Muscle of back (tissue), 3 donors: ENCODE measurements at regions not wholly inside any gene's neighbourhood (a gene's known extent, or its start where the extent isn't known, plus 50 kb on each side); places are given as distances from the start of the nearest gene placed in this dataset.

Experiments
- DNase-seq, 3 donors: peaks; one replicate each; pipeline versions ENCODE4 v3.0.0 to v3.0.0-alpha.2; 2013

- no peak for DNase-seq
Observed at GRCh38 chr2:220845766-220846273, 726.3 kb downstream of the EPHA4 start.

- DNase-seq, result peak; percentile 6 to 22 (median 10)
Observed at GRCh38 chr2:220847006-220847405, 725.1 kb downstream of the EPHA4 start.

GRCh38 chr2:220847589-220847988 lies 724.5 kb downstream of the EPHA4 start:
- peak in 2 of 3 donors; percentile 18 to 74 for DNase-seq

- no peak for DNase-seq
Observed at GRCh38 chr2:220849433-220849832, 722.7 kb downstream of the EPHA4 start.

- DNase-seq, result no peak
Observed at GRCh38 chr2:220850116-220850515, 722.0 kb downstream of the EPHA4 start.

- peak in 1 of 3 donors; percentile 23 for DNase-seq
Observed at GRCh38 chr2:220855296-220855695, 716.8 kb downstream of the EPHA4 start.

GRCh38 chr2:220856486-220856885 lies 715.6 kb downstream of the EPHA4 start:
- no peak for DNase-seq

- no peak for DNase-seq
Observed at GRCh38 chr2:220857368-220857767, 714.7 kb downstream of the EPHA4 start.

GRCh38 chr2:220858101-220858500 lies 714.0 kb downstream of the EPHA4 start:
- no peak for DNase-seq

- no peak for DNase-seq
Observed at GRCh38 chr2:220871909-220872308, 700.2 kb downstream of the EPHA4 start.

GRCh38 chr2:220876080-220876824 lies 695.9 kb downstream of the EPHA4 start:
- DNase-seq, result no peak

GRCh38 chr2:220877491-220877890 lies 694.6 kb downstream of the EPHA4 start:
- no peak for DNase-seq

GRCh38 chr2:220877897-220878296 lies 694.2 kb downstream of the EPHA4 start:
- no peak for DNase-seq

- peak in 1 of 3 donors; percentile 17 for DNase-seq
Observed at GRCh38 chr2:220880623-220881596, 691.2 kb downstream of the EPHA4 start.

GRCh38 chr2:220882507-220882906 lies 689.6 kb downstream of the EPHA4 start:
- no peak for DNase-seq

GRCh38 chr2:220885593-220885992 lies 686.5 kb downstream of the EPHA4 start:
- no peak for DNase-seq

- DNase-seq, result no peak
Observed at GRCh38 chr2:220887271-220887870, 684.7 kb downstream of the EPHA4 start.

GRCh38 chr2:220887876-220888275 lies 684.2 kb downstream of the EPHA4 start:
- no peak for DNase-seq

GRCh38 chr2:220890931-220891330 lies 681.2 kb downstream of the EPHA4 start:
- DNase-seq, result no peak

GRCh38 chr2:220891405-220891804 lies 680.7 kb downstream of the EPHA4 start:
- peak in 1 of 3 donors; percentile 52 for DNase-seq

GRCh38 chr2:220892018-220892634 lies 680.0 kb downstream of the EPHA4 start:
- DNase-seq, result no peak

GRCh38 chr2:220893411-220893810 lies 678.7 kb downstream of the EPHA4 start:
- no peak for DNase-seq
